ENCODE measurements at regions not wholly inside any gene's neighbourhood (a gene's known extent, or its start where the extent isn't known, plus 50 kb on each side); places are given as distances from the start of the nearest gene placed in this dataset.

DNA sequence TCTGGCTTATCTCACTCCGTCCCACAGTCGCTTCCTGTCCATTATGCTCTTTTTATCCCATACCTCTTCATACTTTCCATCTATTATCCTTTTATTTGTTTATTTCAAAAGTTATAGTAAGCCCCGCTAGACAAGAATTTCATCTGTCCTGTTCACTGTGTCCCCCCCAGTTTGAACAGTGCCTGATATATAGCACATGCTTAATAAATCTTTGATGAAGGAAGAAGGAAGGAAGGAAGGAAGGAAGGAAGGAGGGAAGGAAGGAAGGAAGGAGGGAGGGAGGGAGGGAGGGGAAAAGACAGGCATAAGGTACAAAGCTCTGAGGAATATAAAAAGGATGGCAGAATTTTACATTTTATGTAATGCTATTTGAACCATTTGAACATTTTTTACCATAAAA lies 324.7 kb downstream of the GXYLT1 start:
- H3K27ac ChIP-seq (ENCODE audit: low read depth, low read length), result no peak overlapping the region

DNA sequence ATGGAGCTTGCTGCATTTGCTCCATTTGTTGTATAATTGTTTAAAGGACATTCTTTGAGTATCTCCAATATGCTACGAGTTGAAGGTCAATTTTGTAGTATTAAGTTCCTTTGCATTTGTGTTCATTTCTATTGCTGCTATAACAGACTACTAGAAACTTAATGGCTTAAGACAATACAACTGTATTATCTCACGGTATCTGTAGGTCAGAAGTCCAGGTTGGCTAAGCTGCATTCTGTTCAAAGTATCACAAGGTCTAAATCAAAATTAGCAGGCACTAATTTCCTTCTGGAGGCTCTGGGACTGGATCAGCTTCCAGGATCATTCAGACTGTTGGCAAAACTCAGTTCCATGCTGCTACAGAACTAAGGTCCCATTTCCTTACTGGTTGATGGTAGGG lies 340.6 kb downstream of the GXYLT1 start:
- no peaks in the 10 kb centered on the region for H3K27me3 ChIP-seq (ENCODE audit: control insufficient read depth, insufficient read depth, low read length)
- no peak overlapping the region for H3K9ac ChIP-seq (ENCODE audit: low read depth, low read length)
- H3K4me3 ChIP-seq (ENCODE audit: low read depth, low read length), result no peak overlapping the region
- no peaks in the 10 kb centered on the region for H3K4me1 ChIP-seq (ENCODE audit: control insufficient read depth, insufficient read depth, low read length)
- no peaks in the 10 kb centered on the region for H3K9me3 ChIP-seq (ENCODE audit: control insufficient read depth, insufficient read depth, low read length)
- H3K27ac ChIP-seq (ENCODE audit: low read depth, low read length), result no peak overlapping the region
- H3K36me3 ChIP-seq (ENCODE audit: control insufficient read depth, insufficient read depth, low read length), result no peaks in the 10 kb centered on the region

More for the DNA sequence above, 324.7 kb downstream of the GXYLT1 start:
- Histone ChIP-seq H3K4me3 (ENCODE audit: low read depth, low read length) (no peak overlapping the region), H3K36me3 (ENCODE audit: control insufficient read depth, insufficient read depth, low read length) (no peaks in the 10 kb centered on the region), H3K27me3 (ENCODE audit: control insufficient read depth, insufficient read depth, low read length) (no peaks in the 10 kb centered on the region), H3K4me1 (ENCODE audit: control insufficient read depth, insufficient read depth, low read length) (no peaks in the 10 kb centered on the region), H3K9ac (ENCODE audit: low read depth, low read length) (no peak overlapping the region), H3K9me3 (ENCODE audit: control insufficient read depth, insufficient read depth, low read length) (no peaks in the 10 kb centered on the region)

DNA sequence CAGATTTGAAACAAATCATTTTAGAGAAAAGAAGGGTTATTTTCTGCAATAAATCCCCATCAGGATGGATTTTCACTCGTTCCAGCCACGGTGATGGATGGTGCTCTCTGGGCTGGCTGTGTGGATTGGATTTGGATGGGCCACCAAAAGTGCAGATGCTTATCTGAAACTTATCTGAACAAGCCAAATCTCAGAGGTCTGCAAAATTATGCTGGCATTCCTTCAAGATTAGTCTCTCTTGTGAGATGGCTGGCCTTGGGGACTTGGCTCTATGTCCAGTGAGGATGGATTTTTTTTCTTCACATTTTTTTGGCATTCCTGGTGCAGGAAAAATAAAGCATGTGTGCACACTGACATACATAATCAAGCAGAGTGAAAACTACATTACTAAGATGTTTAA lies 341.9 kb downstream of the GXYLT1 start:
- H3K27ac ChIP-seq (ENCODE audit: low read depth, low read length), result no peak overlapping the region
- H3K4me3 ChIP-seq (ENCODE audit: low read depth, low read length), result no peak overlapping the region
- H3K9ac ChIP-seq (ENCODE audit: low read depth, low read length), result no peak overlapping the region
- H3K36me3 ChIP-seq (ENCODE audit: control insufficient read depth, insufficient read depth, low read length), result no peaks in the 10 kb centered on the region
- no peaks in the 10 kb centered on the region for H3K9me3 ChIP-seq (ENCODE audit: control insufficient read depth, insufficient read depth, low read length)
- no peaks in the 10 kb centered on the region for H3K27me3 ChIP-seq (ENCODE audit: control insufficient read depth, insufficient read depth, low read length)
- no peaks in the 10 kb centered on the region for H3K4me1 ChIP-seq (ENCODE audit: control insufficient read depth, insufficient read depth, low read length)

DNA sequence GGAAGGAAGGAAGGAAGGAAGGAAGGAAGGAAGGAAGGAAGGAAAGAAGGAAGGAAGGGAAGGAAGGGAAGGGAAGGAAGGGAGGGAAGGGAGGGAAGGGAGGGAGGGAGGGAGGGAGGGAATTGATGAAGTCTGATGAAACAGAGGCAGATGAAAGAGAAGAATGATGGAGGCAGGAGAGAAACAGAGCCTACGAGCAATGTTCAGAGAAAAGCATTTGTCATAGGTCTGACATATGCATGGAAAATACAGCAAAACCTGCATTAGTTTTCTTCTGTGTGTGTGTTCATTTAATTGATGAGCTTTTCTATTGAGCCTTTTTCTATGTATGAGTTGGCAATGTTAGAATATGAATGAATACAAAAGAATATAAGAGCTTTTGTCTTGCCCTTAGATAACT lies 343.4 kb downstream of the GXYLT1 start:
- no peak overlapping the region for H3K27ac ChIP-seq (ENCODE audit: low read depth, low read length)
- no peaks in the 10 kb centered on the region for H3K4me1 ChIP-seq (ENCODE audit: control insufficient read depth, insufficient read depth, low read length)
- H3K9ac ChIP-seq (ENCODE audit: low read depth, low read length), result no peak overlapping the region
- no peak overlapping the region for H3K4me3 ChIP-seq (ENCODE audit: low read depth, low read length)
- H3K9me3 ChIP-seq (ENCODE audit: control insufficient read depth, insufficient read depth, low read length), result no peaks in the 10 kb centered on the region
- no peaks in the 10 kb centered on the region for H3K36me3 ChIP-seq (ENCODE audit: control insufficient read depth, insufficient read depth, low read length)
- H3K27me3 ChIP-seq (ENCODE audit: control insufficient read depth, insufficient read depth, low read length), result no peaks in the 10 kb centered on the region

DNA sequence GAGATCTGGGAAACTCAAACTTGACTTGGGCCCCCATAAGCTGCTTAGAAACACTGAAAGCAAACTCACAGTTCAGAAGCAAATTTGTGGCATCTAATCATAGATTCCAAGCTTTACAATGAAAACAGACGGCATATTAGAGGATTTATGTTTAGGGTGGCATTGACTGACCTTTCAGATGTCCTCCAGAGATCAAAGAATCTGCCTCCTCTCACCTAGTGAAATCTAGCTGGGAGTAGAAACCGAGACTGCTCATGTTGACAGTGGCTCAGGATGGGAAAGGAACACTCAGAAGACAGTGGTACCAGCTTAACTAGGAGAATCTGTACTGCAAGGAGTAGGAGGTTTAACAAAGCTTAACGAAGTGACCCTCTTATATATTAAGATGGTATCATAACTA lies 345.0 kb downstream of the GXYLT1 start:
- Histone ChIP-seq H3K9ac (ENCODE audit: low read depth, low read length) (no peak overlapping the region), H3K9me3 (ENCODE audit: control insufficient read depth, insufficient read depth, low read length) (no peaks in the 10 kb centered on the region), H3K36me3 (ENCODE audit: control insufficient read depth, insufficient read depth, low read length) (no peaks in the 10 kb centered on the region), H3K4me1 (ENCODE audit: control insufficient read depth, insufficient read depth, low read length) (no peaks in the 10 kb centered on the region), H3K27ac (ENCODE audit: low read depth, low read length) (no peak overlapping the region), H3K4me3 (ENCODE audit: low read depth, low read length) (no peak overlapping the region), H3K27me3 (ENCODE audit: control insufficient read depth, insufficient read depth, low read length) (no peaks in the 10 kb centered on the region)

DNA sequence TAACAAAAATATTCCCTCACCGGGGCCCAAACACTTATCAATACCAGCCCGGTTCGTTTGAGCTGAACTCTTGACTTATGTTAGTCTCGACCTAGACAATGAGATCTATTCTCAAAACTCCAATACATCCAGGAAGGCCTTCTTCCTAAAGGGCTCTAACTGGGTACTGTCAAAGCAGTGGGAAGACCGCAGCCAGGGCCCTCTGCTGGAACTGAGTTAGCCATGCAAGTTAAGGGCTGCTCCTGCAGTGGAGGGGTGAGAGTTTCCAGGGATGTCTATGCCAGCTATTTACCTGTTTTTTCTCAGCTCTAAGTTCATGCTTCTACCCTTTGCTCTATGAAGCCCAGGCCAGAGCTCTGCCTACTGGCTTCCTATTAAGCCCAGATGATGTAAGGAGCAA lies 348.8 kb downstream of the GXYLT1 start:
- Histone ChIP-seq H3K4me1 (ENCODE audit: control insufficient read depth, insufficient read depth, low read length) (no peaks in the 10 kb centered on the region), H3K27ac (ENCODE audit: low read depth, low read length) (no peak overlapping the region), H3K27me3 (ENCODE audit: control insufficient read depth, insufficient read depth, low read length) (no peaks in the 10 kb centered on the region), H3K9me3 (ENCODE audit: control insufficient read depth, insufficient read depth, low read length) (peaks cover 4% of the 10 kb centered on the region; the same call in 1 of the 2 replicates), H3K9ac (ENCODE audit: low read depth, low read length) (no peak overlapping the region), H3K4me3 (ENCODE audit: low read depth, low read length) (no peak overlapping the region), H3K36me3 (ENCODE audit: control insufficient read depth, insufficient read depth, low read length) (no peaks in the 10 kb centered on the region)

DNA sequence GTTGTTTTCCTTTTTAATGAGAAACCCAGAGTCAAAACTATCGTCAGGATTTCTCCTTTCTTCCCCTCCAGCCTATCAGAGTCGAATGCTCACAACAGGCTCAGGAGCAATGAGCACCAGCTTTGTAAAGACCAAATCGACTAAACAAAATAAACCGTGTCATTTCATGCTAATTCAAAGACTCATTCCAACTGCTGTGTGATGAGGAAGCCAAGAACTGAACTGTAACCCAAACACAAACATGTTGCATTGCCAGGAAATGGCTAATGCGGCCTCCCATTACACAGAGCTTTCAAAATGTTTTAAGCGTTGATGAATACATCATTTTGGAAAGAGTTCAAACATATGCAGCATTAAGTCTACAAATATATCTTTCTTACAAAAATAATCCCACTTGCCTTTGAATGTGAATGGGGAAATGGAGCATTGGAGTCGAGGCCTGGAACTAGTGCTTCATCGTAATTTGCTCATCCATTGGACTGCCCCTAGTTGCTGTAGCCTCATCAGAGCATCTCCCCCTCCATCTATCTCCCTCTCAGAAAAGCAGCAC lies 349.5 kb downstream of the GXYLT1 start:
- no peak overlapping the region for H3K4me3 ChIP-seq (ENCODE audit: low read depth, low read length)
- no peaks in the 10 kb centered on the region for H3K36me3 ChIP-seq (ENCODE audit: control insufficient read depth, insufficient read depth, low read length)
- no peak overlapping the region for H3K27ac ChIP-seq (ENCODE audit: low read depth, low read length)
- H3K9me3 ChIP-seq (ENCODE audit: control insufficient read depth, insufficient read depth, low read length), result peaks cover 8% of the 10 kb centered on the region; the same call in 1 of the 2 replicates
- H3K4me1 ChIP-seq (ENCODE audit: control insufficient read depth, insufficient read depth, low read length), result no peaks in the 10 kb centered on the region
- no peak overlapping the region for H3K9ac ChIP-seq (ENCODE audit: low read depth, low read length)
- H3K27me3 ChIP-seq (ENCODE audit: control insufficient read depth, insufficient read depth, low read length), result no peaks in the 10 kb centered on the region

DNA sequence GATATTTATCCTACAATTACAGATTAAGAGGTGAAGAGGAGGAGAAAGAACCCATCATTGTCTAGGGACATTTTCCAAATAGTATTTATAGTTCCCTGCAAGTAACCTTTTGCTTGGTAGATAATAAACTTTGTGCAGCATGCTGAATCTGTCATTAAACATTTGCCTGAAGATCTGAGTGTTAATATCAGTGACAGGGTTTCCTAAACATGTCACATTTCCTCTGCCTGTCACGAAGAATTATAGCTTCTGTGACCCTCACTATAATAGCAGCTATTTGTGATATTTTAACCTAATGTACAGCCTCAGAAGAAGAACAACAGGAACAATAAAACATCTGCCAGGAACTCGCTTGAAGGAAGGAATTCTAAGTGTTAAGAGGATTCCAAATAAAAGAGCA lies 350.3 kb downstream of the GXYLT1 start:
- Histone ChIP-seq H3K27ac (ENCODE audit: low read depth, low read length) (no peak overlapping the region), H3K27me3 (ENCODE audit: control insufficient read depth, insufficient read depth, low read length) (no peaks in the 10 kb centered on the region), H3K9me3 (ENCODE audit: control insufficient read depth, insufficient read depth, low read length) (peaks cover 8% of the 10 kb centered on the region; the same call in 1 of the 2 replicates), H3K4me1 (ENCODE audit: control insufficient read depth, insufficient read depth, low read length) (no peaks in the 10 kb centered on the region), H3K36me3 (ENCODE audit: control insufficient read depth, insufficient read depth, low read length) (no peaks in the 10 kb centered on the region), H3K9ac (ENCODE audit: low read depth, low read length) (no peak overlapping the region), H3K4me3 (ENCODE audit: low read depth, low read length) (no peak overlapping the region)

DNA sequence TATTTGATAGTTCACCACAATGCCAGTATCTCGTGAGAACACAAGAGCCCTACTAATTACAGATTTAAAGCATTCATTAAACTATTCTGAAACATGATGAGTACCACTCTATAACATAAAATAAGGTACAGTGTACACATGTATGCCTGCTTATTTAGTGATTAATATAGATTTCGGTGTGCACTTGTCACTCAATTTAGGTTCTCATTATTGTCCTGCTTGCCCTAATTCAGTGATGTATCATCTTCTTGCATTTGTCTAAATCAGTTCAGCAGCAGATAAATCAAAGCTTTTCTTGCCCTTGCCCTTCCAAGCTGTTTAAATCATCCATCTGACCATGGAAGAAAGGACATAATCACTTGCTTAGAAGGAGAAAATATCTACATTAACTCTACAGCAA lies 359.7 kb downstream of the GXYLT1 start:
- no peak overlapping the region for H3K4me3 ChIP-seq (ENCODE audit: low read depth, low read length)
- H3K4me1 ChIP-seq (ENCODE audit: control insufficient read depth, insufficient read depth, low read length), result no peaks in the 10 kb centered on the region
- no peak overlapping the region for H3K27ac ChIP-seq (ENCODE audit: low read depth, low read length)
- no peak overlapping the region for H3K9ac ChIP-seq (ENCODE audit: low read depth, low read length)
- no peaks in the 10 kb centered on the region for H3K27me3 ChIP-seq (ENCODE audit: control insufficient read depth, insufficient read depth, low read length)
- H3K9me3 ChIP-seq (ENCODE audit: control insufficient read depth, insufficient read depth, low read length), result no peaks in the 10 kb centered on the region
- no peaks in the 10 kb centered on the region for H3K36me3 ChIP-seq (ENCODE audit: control insufficient read depth, insufficient read depth, low read length)

DNA sequence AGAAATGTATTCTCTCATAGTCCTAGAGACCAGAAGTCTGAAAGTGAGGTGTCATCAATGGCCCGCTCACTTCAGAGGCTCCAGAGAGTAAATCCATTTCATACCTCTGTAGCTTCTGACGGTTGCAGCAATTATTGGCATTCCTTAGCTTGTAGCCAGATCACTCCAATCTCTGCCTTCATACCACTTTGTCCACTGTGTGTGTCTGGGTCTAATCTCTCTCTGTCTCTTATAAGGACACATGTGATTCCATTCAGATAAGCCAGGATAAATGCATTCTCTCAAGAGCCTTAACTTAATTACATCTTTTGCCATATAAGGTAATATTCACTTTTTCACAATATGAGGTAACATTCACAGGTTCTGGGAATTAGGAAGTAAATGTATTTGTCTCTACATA lies 365.7 kb downstream of the GXYLT1 start:
- Histone ChIP-seq H3K27ac (ENCODE audit: low read depth, low read length) (no peak overlapping the region), H3K27me3 (ENCODE audit: control insufficient read depth, insufficient read depth, low read length) (no peaks in the 10 kb centered on the region), H3K9ac (ENCODE audit: low read depth, low read length) (no peak overlapping the region), H3K9me3 (ENCODE audit: control insufficient read depth, insufficient read depth, low read length) (no peaks in the 10 kb centered on the region), H3K36me3 (ENCODE audit: control insufficient read depth, insufficient read depth, low read length) (no peaks in the 10 kb centered on the region), H3K4me1 (ENCODE audit: control insufficient read depth, insufficient read depth, low read length) (no peaks in the 10 kb centered on the region), H3K4me3 (ENCODE audit: low read depth, low read length) (no peak overlapping the region)

DNA sequence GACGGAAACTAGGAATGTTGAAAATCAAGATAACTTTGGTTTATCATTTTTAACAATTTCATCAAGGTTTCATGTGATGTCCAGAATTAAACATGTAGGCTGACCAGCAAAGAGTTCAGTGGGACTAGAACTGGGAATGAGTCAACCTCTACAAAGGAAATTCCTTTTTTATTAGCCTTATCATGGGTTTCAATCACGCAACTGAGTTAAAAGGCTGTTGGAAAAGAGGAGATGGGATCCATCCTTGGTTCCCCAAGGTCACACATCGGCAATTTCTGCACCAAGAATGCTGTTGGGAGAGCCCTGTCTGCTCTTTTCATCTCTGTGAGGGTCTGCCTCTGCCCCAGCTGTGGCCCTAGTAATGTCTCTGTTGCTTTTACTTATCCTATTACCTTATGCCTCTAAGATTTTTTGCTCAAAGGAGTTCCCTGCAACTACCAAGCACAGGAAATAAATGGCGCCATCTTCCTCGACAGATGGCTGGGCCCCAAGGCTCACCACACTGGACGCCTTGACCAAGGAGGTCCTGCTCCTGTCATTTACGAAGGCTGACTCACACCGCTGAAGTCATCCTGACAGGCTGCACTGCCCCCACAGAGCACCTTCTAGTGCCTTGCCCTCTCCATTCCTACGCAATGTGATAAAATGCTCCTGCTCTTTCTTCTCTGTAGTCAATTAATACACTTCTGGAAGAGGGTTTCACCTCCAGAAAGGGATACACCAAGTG lies 367.4 kb downstream of the GXYLT1 start:
- H3K27ac ChIP-seq (ENCODE audit: low read depth, low read length), result no peak overlapping the region

More for the DNA sequence above, 367.4 kb downstream of the GXYLT1 start:
- Histone ChIP-seq H3K27me3 (ENCODE audit: control insufficient read depth, insufficient read depth, low read length) (no peaks in the 10 kb centered on the region), H3K36me3 (ENCODE audit: control insufficient read depth, insufficient read depth, low read length) (no peaks in the 10 kb centered on the region), H3K9ac (ENCODE audit: low read depth, low read length) (no peak overlapping the region), H3K4me1 (ENCODE audit: control insufficient read depth, insufficient read depth, low read length) (no peaks in the 10 kb centered on the region), H3K4me3 (ENCODE audit: low read depth, low read length) (no peak overlapping the region), H3K9me3 (ENCODE audit: control insufficient read depth, insufficient read depth, low read length) (no peaks in the 10 kb centered on the region)

Data from HUES48 (cell line).